ENCODE measurements at regions not wholly inside any gene's neighbourhood (a gene's known extent, or its start where the extent isn't known, plus 50 kb on each side); places are given as distances from the start of the nearest gene placed in this dataset.

- TF ChIP-seq POLR2A (IDR thresholded peaks at IDR 0.05; ENCODE audit: low read depth): no peak
- no peak for TF ChIP-seq EP300 (IDR thresholded peaks at IDR 0.05)
- TF ChIP-seq CTCF (IDR thresholded peaks at IDR 0.05): no peak
- TF ChIP-seq POLR2AphosphoS5 (IDR thresholded peaks at IDR 0.05): no peak
- 77% methylated on average over 4 of the region's 4 CpGs for WGBS
- no peak overlapping the region for H3K27ac ChIP-seq (replicated peaks in 1 of 4)
- no peaks in the 10 kb centered on the region for H3K36me3 ChIP-seq
- H3K4me1 ChIP-seq: no peaks in the 10 kb centered on the region
- H3K9me3 ChIP-seq: peaks cover 0 to 5% (median 0%) of the 10 kb centered on the region in 4 donors
- DNase-seq (ENCODE audit: extremely low spot score): no peak
- H3K27me3 ChIP-seq: no peaks in the 10 kb centered on the region
- no peak overlapping the region for H3K4me3 ChIP-seq
- intact Hi-C loops (cut with DNase I): no loop called here
Observed at GRCh38 chrX:4844376-4844775, 1130.9 kb upstream of the PRKX start.

- Histone ChIP-seq H3K27ac (replicated peaks in 1 of 4) (no peak overlapping the region), H3K4me1 (no peaks in the 10 kb centered on the region), H3K27me3 (no peaks in the 10 kb centered on the region), H3K9me3 (no peaks in the 10 kb centered on the region), H3K4me3 (no peak overlapping the region), H3K36me3 (no peaks in the 10 kb centered on the region)
- TF ChIP-seq EP300 (IDR thresholded peaks at IDR 0.05) (no peak), CTCF (IDR thresholded peaks at IDR 0.05) (no peak), POLR2A (IDR thresholded peaks at IDR 0.05; ENCODE audit: low read depth) (no peak), POLR2AphosphoS5 (IDR thresholded peaks at IDR 0.05) (no peak)
- intact Hi-C loops (cut with DNase I): no loop called here
- 38% methylated on average over 2 of the region's 2 CpGs for WGBS
- DNase-seq (ENCODE audit: extremely low spot score): no peak
Observed at GRCh38 chrX:4841216-4841745, 1127.8 kb upstream of the PRKX start.

GRCh38 chrX:4831574-4831973, 1118.1 kb upstream of the PRKX start:
- Histone ChIP-seq H3K36me3 (no peaks in the 10 kb centered on the region), H3K27ac (replicated peaks in 1 of 4) (no peak overlapping the region), H3K27me3 (no peaks in the 10 kb centered on the region), H3K9me3 (peaks cover 0 to 5% (median 2%) of the 10 kb centered on the region in 4 donors), H3K4me1 (no peaks in the 10 kb centered on the region), H3K4me3 (no peak overlapping the region)
- DNase-seq (ENCODE audit: extremely low spot score): no peak
- intact Hi-C loops (cut with DNase I): no loop called here
- WGBS: 75% methylated on average over 1 of the region's 1 CpG
- TF ChIP-seq EP300 (IDR thresholded peaks at IDR 0.05) (no peak), CTCF (IDR thresholded peaks at IDR 0.05) (no peak), POLR2AphosphoS5 (IDR thresholded peaks at IDR 0.05) (no peak), POLR2A (IDR thresholded peaks at IDR 0.05; ENCODE audit: low read depth) (no peak)

GRCh38 chrX:4830880-4831557, 1117.6 kb upstream of the PRKX start:
- TF ChIP-seq POLR2AphosphoS5 (IDR thresholded peaks at IDR 0.05): no peak
- no peak for TF ChIP-seq CTCF (IDR thresholded peaks at IDR 0.05)
- no peak for TF ChIP-seq EP300 (IDR thresholded peaks at IDR 0.05)
- no peak for TF ChIP-seq POLR2A (IDR thresholded peaks at IDR 0.05; ENCODE audit: low read depth)
- no peak for DNase-seq (ENCODE audit: extremely low spot score)
- peaks cover 0 to 5% (median 2%) of the 10 kb centered on the region in 4 donors for H3K9me3 ChIP-seq
- H3K4me3 ChIP-seq: no peak overlapping the region
- H3K4me1 ChIP-seq: no peaks in the 10 kb centered on the region
- intact Hi-C loops (cut with DNase I): no loop called here
- WGBS: 84% methylated on average over 9 of the region's 9 CpGs
- H3K36me3 ChIP-seq: no peaks in the 10 kb centered on the region
- H3K27ac ChIP-seq (replicated peaks in 1 of 4): no peak overlapping the region
- no peaks in the 10 kb centered on the region for H3K27me3 ChIP-seq

- no peaks in the 10 kb centered on the region for H3K9me3 ChIP-seq
- 78% methylated on average over 3 of the region's 3 CpGs for WGBS
- no peak overlapping the region for H3K27ac ChIP-seq (replicated peaks in 1 of 4)
- no peaks in the 10 kb centered on the region for H3K27me3 ChIP-seq
- no peaks in the 10 kb centered on the region for H3K4me1 ChIP-seq
- intact Hi-C loops (cut with DNase I): no loop called here
- H3K36me3 ChIP-seq: no peaks in the 10 kb centered on the region
- no peak for DNase-seq (ENCODE audit: extremely low spot score)
- TF ChIP-seq POLR2A (IDR thresholded peaks at IDR 0.05; ENCODE audit: low read depth): no peak
- no peak for TF ChIP-seq CTCF (IDR thresholded peaks at IDR 0.05)
- no peak for TF ChIP-seq POLR2AphosphoS5 (IDR thresholded peaks at IDR 0.05)
- TF ChIP-seq EP300 (IDR thresholded peaks at IDR 0.05): no peak
- no peak overlapping the region for H3K4me3 ChIP-seq
Observed at GRCh38 chrX:4825550-4825949, 1112.1 kb upstream of the PRKX start.
